ENCODE measurements at regions not wholly inside any gene's neighbourhood (a gene's known extent, or its start where the extent isn't known, plus 50 kb on each side); places are given as distances from the start of the nearest gene placed in this dataset.

- Histone ChIP-seq H3K4me3 (ENCODE audit: low read length) (no peak overlapping the region), H3K27me3 (ENCODE audit: control insufficient read depth, insufficient read depth, low read length, poor library complexity, severe bottlenecking) (no peaks in the 10 kb centered on the region), H3K27ac (ENCODE audit: low read depth, low read length) (no peak overlapping the region), H3K9me3 (ENCODE audit: control insufficient read depth, low read length) (no peaks in the 10 kb centered on the region), H3K4me1 (ENCODE audit: control insufficient read depth, insufficient read depth, low read length) (no peaks in the 10 kb centered on the region), H3K36me3 (ENCODE audit: control insufficient read depth, insufficient read depth, low read length) (no peaks in the 10 kb centered on the region), H3K9ac (ENCODE audit: extremely low read depth, low read length, poor library complexity, severe bottlenecking) (no peak overlapping the region)
- H3K9me3 Mint-ChIP-seq: no peaks in the 10 kb centered on the region
- no peak for TF ChIP-seq CTCF (conservative IDR thresholded peaks at IDR 0.05)
- H3K27ac Mint-ChIP-seq: no peak overlapping the region
- no peaks in the 10 kb centered on the region for H3K4me1 Mint-ChIP-seq
- 84 to 96% methylated on average over 3 to 10 of the region's 11 CpGs for WGBS, 2 experiments (ENCODE audit: insufficient coverage in 1 of 2, insufficient read length in 1 of 2)
- no peak overlapping the region for H3K4me3 Mint-ChIP-seq
- H3K27me3 Mint-ChIP-seq (ENCODE audit: insufficient read depth): peaks cover 2% of the 10 kb centered on the region
- DNase-seq: no peak
- no peaks in the 10 kb centered on the region for H3K36me3 Mint-ChIP-seq (ENCODE audit: low read depth)
Measured at GRCh38 chr13:107882708-107883560, 332.4 kb downstream of the LIG4 start.

DNA sequence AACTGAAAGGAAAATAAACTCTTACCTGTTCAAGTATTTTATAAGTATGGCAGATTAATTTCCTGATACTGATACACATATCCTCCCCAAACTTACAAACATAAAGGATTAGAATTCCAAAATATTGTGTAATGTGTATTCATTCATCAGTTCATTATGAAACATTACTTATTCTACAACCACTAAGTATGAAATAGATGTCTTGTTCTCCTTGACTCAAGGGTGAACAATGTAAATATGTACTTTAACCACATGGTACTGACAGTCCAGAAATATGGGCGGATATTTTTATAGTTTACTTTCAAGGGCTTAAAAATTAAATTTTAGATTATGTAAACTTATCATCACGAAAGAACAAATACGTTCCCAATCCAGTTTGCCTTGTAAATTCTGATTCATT lies 334.0 kb downstream of the LIG4 start:
- Histone ChIP-seq H3K4me3 (ENCODE audit: low read length) (no peak overlapping the region), H3K9me3 (ENCODE audit: control insufficient read depth, low read length) (no peaks in the 10 kb centered on the region), H3K27me3 (ENCODE audit: control insufficient read depth, insufficient read depth, low read length, poor library complexity, severe bottlenecking) (no peaks in the 10 kb centered on the region), H3K9ac (ENCODE audit: extremely low read depth, low read length, poor library complexity, severe bottlenecking) (no peak overlapping the region), H3K4me1 (ENCODE audit: control insufficient read depth, insufficient read depth, low read length) (no peaks in the 10 kb centered on the region), H3K27ac (ENCODE audit: low read depth, low read length) (no peak overlapping the region), H3K36me3 (ENCODE audit: control insufficient read depth, insufficient read depth, low read length) (no peaks in the 10 kb centered on the region)
- no peaks in the 10 kb centered on the region for H3K36me3 Mint-ChIP-seq (ENCODE audit: low read depth)
- no peaks in the 10 kb centered on the region for H3K9me3 Mint-ChIP-seq
- H3K4me1 Mint-ChIP-seq: no peaks in the 10 kb centered on the region
- WGBS, 2 experiments (ENCODE audit: insufficient coverage in 1 of 2, insufficient read length in 1 of 2): 85 to 94% methylated on average over 2 to 3 of the region's 3 CpGs
- H3K27ac Mint-ChIP-seq: no peak overlapping the region
- TF ChIP-seq CTCF (conservative IDR thresholded peaks at IDR 0.05): no peak
- DNase-seq: no peak
- no peak overlapping the region for H3K4me3 Mint-ChIP-seq
- H3K27me3 Mint-ChIP-seq (ENCODE audit: insufficient read depth): peaks cover 2% of the 10 kb centered on the region

GRCh38 chr13:107874456-107874855 lies 340.9 kb downstream of the LIG4 start:
- H3K4me3 ChIP-seq (ENCODE audit: low read length): no peak overlapping the region
- H3K9me3 Mint-ChIP-seq: no peaks in the 10 kb centered on the region
- no peaks in the 10 kb centered on the region for H3K36me3 Mint-ChIP-seq (ENCODE audit: low read depth)
- H3K4me3 Mint-ChIP-seq: no peak overlapping the region
- 100% methylated on average over 2 of the region's 3 CpGs; no CpG with 5 or more reads in 1 of the 2 experiments for WGBS, 2 experiments (ENCODE audit: insufficient coverage in 1 of 2, insufficient read length in 1 of 2)
- H3K4me1 ChIP-seq (ENCODE audit: control insufficient read depth, insufficient read depth, low read length): no peaks in the 10 kb centered on the region
- H3K36me3 ChIP-seq (ENCODE audit: control insufficient read depth, insufficient read depth, low read length): no peaks in the 10 kb centered on the region
- H3K27ac ChIP-seq (ENCODE audit: low read depth, low read length): no peak overlapping the region
- no peaks in the 10 kb centered on the region for H3K9me3 ChIP-seq (ENCODE audit: control insufficient read depth, low read length)
- H3K4me1 Mint-ChIP-seq: peaks cover 12% of the 10 kb centered on the region
- TF ChIP-seq CTCF (conservative IDR thresholded peaks at IDR 0.05): no peak
- peaks cover 2% of the 10 kb centered on the region for H3K27me3 Mint-ChIP-seq (ENCODE audit: insufficient read depth)
- no peak overlapping the region for H3K27ac Mint-ChIP-seq
- no peak for DNase-seq
- H3K27me3 ChIP-seq (ENCODE audit: control insufficient read depth, insufficient read depth, low read length, poor library complexity, severe bottlenecking): peaks cover 1% of the 10 kb centered on the region
- H3K9ac ChIP-seq (ENCODE audit: extremely low read depth, low read length, poor library complexity, severe bottlenecking): no peak overlapping the region
